Small intestine (tissue), 7 donors: ENCODE measurements at regions not wholly inside any gene's neighbourhood (a gene's known extent, or its start where the extent isn't known, plus 50 kb on each side); places are given as distances from the start of the nearest gene placed in this dataset.

ENCODE experiments used
- DNase-seq, 2 donors: peaks; one replicate each; pipeline versions ENCODE4 v3.0.0 to v3.0.0-alpha.2; 2013
- FAIRE-seq: peaks from 2 replicates; lab custom pipeline; 2012; peaks lifted over from hg19 to GRCh38; lab: Jason Lieb, UNC
- H3K27ac ChIP-seq, 3 donors: one replicate each; pipeline ENCODE4 v1.5.1; 2013; ENCODE audit warnings: low read length in 2 of 3, mild to moderate bottlenecking in 2 of 3, control low read depth in 1 of 3, inconsistent platforms in 1 of 3, low read depth in 1 of 3, moderate library complexity in 1 of 3
- H3K27me3 ChIP-seq, 3 donors: one replicate each; pipeline ENCODE4 v1.6.1; 2013; ENCODE audit warnings: low read length in 3 of 3, inconsistent platforms in 1 of 3; ENCODE audit not compliant: control insufficient read depth in 3 of 3, insufficient read depth in 3 of 3
- H3K36me3 ChIP-seq, 3 donors: one replicate each; pipeline ENCODE4 v1.6.1; 2013; ENCODE audit warnings: low read length in 3 of 3, inconsistent platforms in 1 of 3, low read depth in 1 of 3, mild to moderate bottlenecking in 1 of 3, moderate library complexity in 1 of 3; ENCODE audit not compliant: control insufficient read depth in 3 of 3, insufficient read depth in 2 of 3
- H3K4me1 ChIP-seq, 3 donors: one replicate each; pipeline ENCODE4 v1.6.1; 2013; ENCODE audit warnings: low read length in 2 of 3, inconsistent platforms in 1 of 3, low read depth in 1 of 3, mild to moderate bottlenecking in 1 of 3, moderate library complexity in 1 of 3; ENCODE audit not compliant: control insufficient read depth in 3 of 3, insufficient read depth in 2 of 3
- H3K4me3 ChIP-seq, 3 donors: one replicate each; pipeline ENCODE4 v1.5.1; 2013; ENCODE audit warnings: low read length in 3 of 3, control low read depth in 1 of 3, inconsistent platforms in 1 of 3, low read depth in 1 of 3, mild to moderate bottlenecking in 1 of 3, moderate library complexity in 1 of 3
- H3K9me3 ChIP-seq, 2 donors: one replicate each; pipeline ENCODE4 v1.6.1; 2013; ENCODE audit warnings: low read depth in 1 of 2, low read length in 1 of 2; ENCODE audit not compliant: control insufficient read depth in 2 of 2, insufficient read depth in 1 of 2
- WGBS, 3 donors: extraction: QIAGEN DNeasy Blood & Tissue Kit; methylation state at CpG; one replicate each; pipeline ENCODE4 v1.1.7; 2013; 5-methylcytosine and 5-hydroxymethylcytosine counted together
- donor health status: healthy with polysubstance abuse.
- donor health status: control.
- donor health status: control.
- donor health status: Bipolar disorder and iron deficiency.
- donor health status: healthy.

GRCh38 chr6:141968632-141969031, 164.1 kb upstream of the GJE1 start:
- FAIRE-seq (no peak), DNase-seq (peak in 1 of 2 donors; percentile 6)
- H3K9me3 ChIP-seq = no peaks in the 10 kb centered on the region
- no peaks in the 10 kb centered on the region for H3K36me3 ChIP-seq
- H3K4me3 ChIP-seq = no peak overlapping the region
- no peaks in the 10 kb centered on the region for H3K27me3 ChIP-seq
- WGBS, 3 donors = 40 to 72% (median 69%) methylated on average over 3 of the region's 3 CpGs
- no peaks in the 10 kb centered on the region for H3K4me1 ChIP-seq
- no peak overlapping the region for H3K27ac ChIP-seq

GRCh38 chr6:141965016-141965545, 167.6 kb upstream of the GJE1 start:
- Histone ChIP-seq H3K27ac (no peak overlapping the region), H3K4me3 (no peak overlapping the region), H3K4me1 (no peaks in the 10 kb centered on the region), H3K27me3 (no peaks in the 10 kb centered on the region), H3K9me3 (no peaks in the 10 kb centered on the region), H3K36me3 (no peaks in the 10 kb centered on the region)
- FAIRE-seq = no peak
- 35 to 56% (median 51%) methylated on average over 2 of the region's 2 CpGs for WGBS, 3 donors
- DNase-seq = no peak

- H3K36me3 ChIP-seq = no peaks in the 10 kb centered on the region
- no peaks in the 10 kb centered on the region for H3K27me3 ChIP-seq
- DNase-seq (no peak), FAIRE-seq (no peak)
- 85 to 94% (median 90%) methylated on average over 3 of the region's 3 CpGs for WGBS, 3 donors
- no peaks in the 10 kb centered on the region for H3K9me3 ChIP-seq
- H3K4me1 ChIP-seq = no peaks in the 10 kb centered on the region
- H3K4me3 ChIP-seq = no peak overlapping the region
- no peak overlapping the region for H3K27ac ChIP-seq
These were observed 169.0 kb upstream of the GJE1 start for GRCh38 chr6:141963543-141964295.

GRCh38 chr6:141957271-141957670, 175.5 kb upstream of the GJE1 start:
- 56 to 63% (median 60%) methylated on average over 4 of the region's 4 CpGs for WGBS, 3 donors
- no peak for FAIRE-seq
- H3K36me3 ChIP-seq = no peaks in the 10 kb centered on the region
- no peaks in the 10 kb centered on the region for H3K4me1 ChIP-seq
- no peak overlapping the region for H3K27ac ChIP-seq
- no peaks in the 10 kb centered on the region for H3K27me3 ChIP-seq
- DNase-seq = no peak
- H3K4me3 ChIP-seq = no peak overlapping the region
- peaks cover 0 to 27% of the 10 kb centered on the region in 2 donors for H3K9me3 ChIP-seq

GRCh38 chr6:141956868-141957267, 175.9 kb upstream of the GJE1 start:
- 20 to 49% (median 35%) methylated on average over 1 of the region's 1 CpG for WGBS, 3 donors
- no peak overlapping the region for H3K27ac ChIP-seq
- FAIRE-seq (no peak), DNase-seq (no peak)
- H3K36me3 ChIP-seq = no peaks in the 10 kb centered on the region
- no peaks in the 10 kb centered on the region for H3K27me3 ChIP-seq
- peaks cover 0 to 27% of the 10 kb centered on the region in 2 donors for H3K9me3 ChIP-seq
- no peak overlapping the region for H3K4me3 ChIP-seq
- no peaks in the 10 kb centered on the region for H3K4me1 ChIP-seq

- Histone ChIP-seq H3K4me3 (no peak overlapping the region), H3K9me3 (peaks cover 0 to 27% of the 10 kb centered on the region in 2 donors), H3K36me3 (no peaks in the 10 kb centered on the region), H3K27me3 (no peaks in the 10 kb centered on the region), H3K4me1 (no peaks in the 10 kb centered on the region), H3K27ac (no peak overlapping the region)
- DNase-seq (no peak), FAIRE-seq (no peak)
- WGBS, 3 donors = 60 to 71% (median 65%) methylated on average over 3 of the region's 3 CpGs
These were observed 176.5 kb upstream of the GJE1 start for GRCh38 chr6:141956046-141956761.

- no peak for FAIRE-seq
- Histone ChIP-seq H3K27me3 (no peaks in the 10 kb centered on the region), H3K27ac (no peak overlapping the region), H3K4me3 (no peak overlapping the region), H3K4me1 (no peaks in the 10 kb centered on the region), H3K9me3 (peaks cover 0 to 27% of the 10 kb centered on the region in 2 donors), H3K36me3 (no peaks in the 10 kb centered on the region)
- no peak for DNase-seq
These were observed 179.7 kb upstream of the GJE1 start for GRCh38 chr6:141953072-141953471.

GRCh38 chr6:141946502-141946901, 186.2 kb upstream of the GJE1 start:
- Histone ChIP-seq H3K27ac (no peak overlapping the region), H3K9me3 (no peaks in the 10 kb centered on the region), H3K27me3 (no peaks in the 10 kb centered on the region), H3K4me1 (no peaks in the 10 kb centered on the region), H3K4me3 (no peak overlapping the region), H3K36me3 (no peaks in the 10 kb centered on the region)
- FAIRE-seq (no peak), DNase-seq (no peak)
- 45 to 49% (median 45%) methylated on average over 2 of the region's 2 CpGs for WGBS, 3 donors
